HUES6 (cell line): ENCODE measurements at regions not wholly inside any gene's neighbourhood (a gene's known extent, or its start where the extent isn't known, plus 50 kb on each side); places are given as distances from the start of the nearest gene placed in this dataset.

Experiments used
- H3K27ac ChIP-seq: 2 replicates; pipeline ENCODE4 v1.7.0; 2013; ENCODE audit warnings: low read depth, mild to moderate bottlenecking, low read length, inconsistent platforms
- H3K27me3 ChIP-seq: 2 replicates; pipeline ENCODE4 v1.6.1; 2013; ENCODE audit warnings: low read length; ENCODE audit not compliant: control insufficient read depth, insufficient read depth
- H3K36me3 ChIP-seq: 2 replicates; pipeline ENCODE4 v1.6.1; 2013; ENCODE audit warnings: low read length; ENCODE audit not compliant: control insufficient read depth, insufficient read depth
- H3K4me1 ChIP-seq: 2 replicates; pipeline ENCODE4 v1.6.1; 2013; ENCODE audit warnings: low read length; ENCODE audit not compliant: control insufficient read depth, insufficient read depth
- H3K4me3 ChIP-seq: 2 replicates; pipeline ENCODE4 v1.5.1; 2013; ENCODE audit warnings: low read depth, low read length
- H3K9ac ChIP-seq: one replicate; pipeline ENCODE4 v1.6.1; 2013; ENCODE audit warnings: mild to moderate bottlenecking, low read length
- H3K9me3 ChIP-seq: 2 replicates; pipeline ENCODE4 v1.6.1; 2013; ENCODE audit warnings: low read depth, low read length; ENCODE audit not compliant: control insufficient read depth, insufficient read depth

DNA sequence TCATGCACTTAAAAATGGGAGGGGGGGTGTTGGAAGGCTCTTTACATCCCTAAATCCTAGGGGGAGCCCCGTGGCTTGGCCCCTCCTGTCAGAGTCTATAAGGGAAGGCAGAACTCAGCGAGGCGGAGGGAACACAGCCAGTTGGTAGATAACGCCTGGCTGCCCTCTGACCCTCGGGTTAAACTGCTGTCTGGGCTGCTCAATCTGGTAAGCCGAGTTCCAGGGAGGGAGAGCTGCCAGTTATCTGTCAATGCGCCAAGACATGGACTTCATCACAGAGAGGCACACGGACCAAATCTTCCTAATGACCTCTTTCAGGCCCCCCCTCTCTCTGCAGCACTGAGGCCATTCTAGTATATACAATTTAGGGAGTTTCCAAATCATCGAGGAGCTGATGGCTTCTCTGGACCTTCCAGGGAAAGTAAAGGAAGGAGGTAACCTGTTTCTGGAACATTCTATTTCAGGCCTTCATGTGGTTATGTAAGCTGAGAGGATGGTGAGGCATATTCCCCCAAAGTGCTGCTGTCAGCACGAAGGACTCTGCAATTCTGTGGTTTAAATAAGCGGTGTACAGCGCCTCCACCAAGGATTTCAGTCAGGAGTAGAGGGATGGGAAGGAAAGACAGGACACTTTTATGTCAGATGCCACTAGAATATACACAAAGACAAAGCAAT, 349.0 kb downstream of the MCTP2 start:
- H3K27me3 ChIP-seq, result no peaks in the 10 kb centered on the region

DNA sequence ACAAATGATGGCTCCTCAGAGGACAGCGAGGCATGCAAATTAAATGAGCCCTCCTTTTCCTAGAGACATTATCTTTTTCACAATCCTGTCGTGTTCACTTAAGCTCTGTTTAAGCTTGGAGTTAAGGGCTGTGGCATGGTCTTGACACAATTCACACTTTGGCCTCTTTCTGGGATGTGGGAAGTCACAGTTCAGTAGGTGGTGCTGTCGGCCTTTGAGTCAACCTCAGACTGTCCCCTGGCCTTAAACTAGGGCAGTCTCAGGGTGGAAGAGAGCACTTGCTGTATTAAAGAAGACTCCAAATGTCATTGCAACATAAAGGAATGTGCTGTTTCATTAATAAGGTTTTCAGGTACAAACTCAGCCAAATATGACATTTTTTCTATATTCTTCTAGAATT, 351.0 kb downstream of the MCTP2 start:
- Histone ChIP-seq H3K36me3 (no peaks in the 10 kb centered on the region), H3K4me1 (peaks cover 3% of the 10 kb centered on the region; the same call in 1 of the 2 replicates), H3K9me3 (no peaks in the 10 kb centered on the region), H3K9ac (no peak overlapping the region), H3K4me3 (no peak overlapping the region), H3K27me3 (no peaks in the 10 kb centered on the region), H3K27ac (no peak overlapping the region)

More for the DNA sequence above, 349.0 kb downstream of the MCTP2 start:
- Histone ChIP-seq H3K36me3 (no peaks in the 10 kb centered on the region), H3K9ac (no peak overlapping the region), H3K4me1 (no peaks in the 10 kb centered on the region), H3K9me3 (no peaks in the 10 kb centered on the region), H3K4me3 (no peak overlapping the region), H3K27ac (no peak overlapping the region)

- Histone ChIP-seq H3K36me3 (no peaks in the 10 kb centered on the region), H3K9ac (no peak overlapping the region), H3K4me1 (peaks cover 6% of the 10 kb centered on the region; the same call in 1 of the 2 replicates), H3K4me3 (no peak overlapping the region), H3K27me3 (no peaks in the 10 kb centered on the region), H3K9me3 (no peaks in the 10 kb centered on the region), H3K27ac (no peak overlapping the region)
These were observed 353.5 kb downstream of the MCTP2 start for GRCh38 chr15:94584833-94585244.

- H3K36me3 ChIP-seq, result no peaks in the 10 kb centered on the region
- no peak overlapping the region for H3K4me3 ChIP-seq
- no peaks in the 10 kb centered on the region for H3K27me3 ChIP-seq
- no peak overlapping the region for H3K27ac ChIP-seq
- H3K9me3 ChIP-seq, result no peaks in the 10 kb centered on the region
- H3K9ac ChIP-seq, result no peak overlapping the region
- peaks cover 6% of the 10 kb centered on the region; the same call in 1 of the 2 replicates for H3K4me1 ChIP-seq
These were observed 354.7 kb downstream of the MCTP2 start for GRCh38 chr15:94586099-94586498.

GRCh38 chr15:94587113-94587512, 355.8 kb downstream of the MCTP2 start:
- no peaks in the 10 kb centered on the region for H3K9me3 ChIP-seq
- H3K36me3 ChIP-seq, result no peaks in the 10 kb centered on the region
- no peak overlapping the region for H3K27ac ChIP-seq
- H3K4me3 ChIP-seq, result no peak overlapping the region
- H3K4me1 ChIP-seq, result peaks cover 6% of the 10 kb centered on the region; the same call in 1 of the 2 replicates
- H3K9ac ChIP-seq, result no peak overlapping the region
- no peaks in the 10 kb centered on the region for H3K27me3 ChIP-seq

GRCh38 chr15:94588993-94589392, 357.6 kb downstream of the MCTP2 start:
- Histone ChIP-seq H3K9me3 (peaks cover 5% of the 10 kb centered on the region; the same call in 1 of the 2 replicates), H3K27me3 (no peaks in the 10 kb centered on the region), H3K4me3 (no peak overlapping the region), H3K9ac (no peak overlapping the region), H3K4me1 (peaks cover 6% of the 10 kb centered on the region; the same call in 1 of the 2 replicates), H3K36me3 (no peaks in the 10 kb centered on the region), H3K27ac (no peak overlapping the region)

DNA sequence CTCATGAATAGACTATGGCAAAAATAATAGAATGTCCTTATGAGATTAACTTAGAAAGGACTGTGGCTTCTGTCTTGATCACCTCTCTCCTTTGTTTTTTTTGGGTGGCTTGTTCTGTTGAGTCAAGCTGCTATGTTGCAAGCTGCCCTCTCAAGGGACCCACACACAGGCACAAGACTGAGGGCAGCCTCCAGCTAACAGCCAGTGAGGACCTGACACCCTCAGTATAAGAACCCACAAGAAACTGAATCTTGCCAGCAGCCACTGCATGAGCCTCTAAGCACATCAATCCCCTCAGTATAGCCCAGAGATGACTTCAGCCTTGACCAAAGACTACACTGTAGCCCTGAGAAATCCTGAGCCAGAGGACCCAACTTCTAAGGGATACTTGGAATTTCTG, 361.1 kb downstream of the MCTP2 start:
- H3K4me1 ChIP-seq, result peaks cover 1% of the 10 kb centered on the region; the same call in 1 of the 2 replicates
- H3K36me3 ChIP-seq, result no peaks in the 10 kb centered on the region
- no peak overlapping the region for H3K27ac ChIP-seq
- no peaks in the 10 kb centered on the region for H3K27me3 ChIP-seq
- no peak overlapping the region for H3K9ac ChIP-seq
- no peak overlapping the region for H3K4me3 ChIP-seq
- H3K9me3 ChIP-seq, result peaks cover 5% of the 10 kb centered on the region; the same call in 1 of the 2 replicates

DNA sequence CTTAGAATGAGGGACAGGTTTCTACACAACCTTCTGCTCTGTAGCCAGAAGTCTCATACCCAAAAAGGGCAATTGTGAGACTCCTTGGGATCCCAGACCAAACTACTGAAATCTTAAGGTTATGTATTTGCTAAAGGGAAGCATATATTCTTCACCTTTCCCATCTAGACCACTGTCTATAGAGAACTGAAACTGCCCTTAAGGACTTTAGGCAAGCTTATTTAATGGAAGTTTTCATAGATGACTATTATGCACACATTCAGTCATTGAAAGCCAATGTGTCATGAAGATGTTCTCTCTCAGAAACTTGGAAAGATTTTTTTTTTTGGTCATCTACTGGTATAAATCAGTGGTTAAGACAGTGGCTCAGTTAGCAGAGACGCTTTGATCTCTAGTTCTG, 365.3 kb downstream of the MCTP2 start:
- Histone ChIP-seq H3K9me3 (peaks cover 5% of the 10 kb centered on the region; the same call in 1 of the 2 replicates), H3K36me3 (no peaks in the 10 kb centered on the region), H3K9ac (no peak overlapping the region)

DNA sequence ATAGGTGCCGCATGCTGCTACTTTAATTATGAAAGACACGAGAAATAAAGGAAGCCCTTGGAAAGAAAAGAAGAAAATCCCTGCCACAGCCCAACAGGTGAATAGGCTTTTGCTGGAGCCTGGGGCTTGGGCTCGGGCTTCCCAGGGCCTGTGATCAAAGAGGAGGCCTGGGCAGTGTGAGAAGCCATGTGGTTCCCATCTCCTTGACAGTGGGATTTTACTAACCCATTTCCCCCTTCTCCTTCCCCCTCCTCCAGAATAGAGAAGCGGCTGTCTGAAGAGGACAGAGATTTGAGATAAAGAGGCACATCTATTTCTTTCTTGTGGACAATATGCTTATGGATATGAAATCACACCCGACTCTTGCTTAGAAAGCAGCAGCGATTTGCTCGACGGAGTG, 369.1 kb downstream of the MCTP2 start:
- H3K27ac ChIP-seq, result no peak overlapping the region
- no peaks in the 10 kb centered on the region for H3K9me3 ChIP-seq
- no peaks in the 10 kb centered on the region for H3K27me3 ChIP-seq
- no peak overlapping the region for H3K9ac ChIP-seq
- H3K4me1 ChIP-seq, result no peaks in the 10 kb centered on the region
- no peaks in the 10 kb centered on the region for H3K36me3 ChIP-seq
- no peak overlapping the region for H3K4me3 ChIP-seq

More for the DNA sequence above, 365.3 kb downstream of the MCTP2 start:
- no peaks in the 10 kb centered on the region for H3K27me3 ChIP-seq
- no peak overlapping the region for H3K4me3 ChIP-seq
- no peaks in the 10 kb centered on the region for H3K4me1 ChIP-seq
- H3K27ac ChIP-seq, result no peak overlapping the region

- Histone ChIP-seq H3K4me1 (no peaks in the 10 kb centered on the region), H3K9ac (no peak overlapping the region), H3K36me3 (no peaks in the 10 kb centered on the region), H3K27me3 (no peaks in the 10 kb centered on the region), H3K4me3 (no peak overlapping the region), H3K9me3 (no peaks in the 10 kb centered on the region), H3K27ac (no peak overlapping the region)
These were observed 371.6 kb downstream of the MCTP2 start for GRCh38 chr15:94602754-94603470.

DNA sequence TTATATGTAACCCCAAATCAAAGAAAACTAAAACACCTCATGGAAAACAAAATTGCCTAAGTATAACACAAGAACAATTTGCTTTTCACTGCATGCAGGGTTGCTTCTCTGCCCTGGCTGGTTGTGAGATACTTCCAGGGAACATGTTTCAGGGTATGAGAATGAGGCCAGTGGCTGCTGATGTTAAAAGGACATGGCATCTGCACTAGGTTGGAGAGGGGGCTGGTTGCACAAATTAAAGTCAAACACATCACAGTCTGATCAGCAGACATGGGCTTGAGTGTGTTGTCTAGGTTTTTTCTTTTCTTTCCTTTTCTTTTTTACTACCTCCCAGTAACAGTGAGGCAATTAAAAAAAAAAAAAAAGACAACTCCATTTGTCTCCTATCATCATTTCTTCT, 374.9 kb downstream of the MCTP2 start:
- Histone ChIP-seq H3K4me3 (no peak overlapping the region), H3K36me3 (no peaks in the 10 kb centered on the region), H3K9ac (no peak overlapping the region), H3K4me1 (no peaks in the 10 kb centered on the region), H3K27me3 (no peaks in the 10 kb centered on the region), H3K27ac (no peak overlapping the region), H3K9me3 (no peaks in the 10 kb centered on the region)
